Sigmoid colon (tissue), 4 donors: ENCODE measurements at regions not wholly inside any gene's neighbourhood (a gene's known extent, or its start where the extent isn't known, plus 50 kb on each side); places are given as distances from the start of the nearest gene placed in this dataset.

Source experiments
- EP300 ChIP-seq, 4 donors: sonication (generic); formaldehyde crosslinking; IDR thresholded peaks; one replicate each; pipeline ENCODE4 v1.6.1; 2017; ENCODE audit warnings: antibody characterized with exemption in 4 of 4
- POLR2A ChIP-seq, 2 donors: fragments of 450-650 bp; IDR thresholded peaks; one replicate each; pipeline ENCODE4 v1.6.1; 2016; ENCODE audit warnings: antibody characterized with exemption in 2 of 2, mild to moderate bottlenecking in 2 of 2, moderate library complexity in 2 of 2
- POLR2AphosphoS5 ChIP-seq, 4 donors: sonication (generic); formaldehyde crosslinking; IDR thresholded peaks; one replicate each; pipeline ENCODE4 v1.6.1; 2017; ENCODE audit warnings: antibody characterized with exemption in 4 of 4
- TF ChIP-seq, protein P1 (sequence below), 4 experiments: fragments of 450-650 bp in 3 of 4; fragments of 200-600 bp in 1 of 4; IDR thresholded peaks; one replicate each; pipeline ENCODE4 v1.5.1; 2016 to 2019; ENCODE audit warnings: antibody characterized with exemption in 4 of 4, mild to moderate bottlenecking in 3 of 4, moderate library complexity in 2 of 4

DNA sequence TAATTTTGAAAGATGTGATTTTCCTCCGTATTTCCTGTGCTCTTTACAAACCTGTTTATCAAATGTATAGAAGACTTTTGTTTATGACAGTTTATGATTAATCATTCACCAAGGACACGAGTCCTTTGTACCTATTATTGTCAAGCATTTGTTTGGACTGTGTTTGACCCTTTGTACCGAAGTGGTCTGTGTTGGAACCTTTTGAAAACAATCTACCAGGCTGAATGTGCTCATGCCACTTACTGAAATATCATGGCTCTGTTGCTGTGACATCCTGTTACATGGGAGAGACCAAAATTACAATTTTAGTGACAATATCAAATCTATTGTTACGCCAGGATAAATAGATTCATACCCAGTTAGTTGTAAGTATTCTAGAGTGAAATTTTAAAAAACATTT, 193.6 kb downstream of the IRS2 start:
- TF ChIP-seq POLR2A (IDR thresholded peaks at IDR 0.05) = no peak
- TF ChIP-seq, protein P1, sequence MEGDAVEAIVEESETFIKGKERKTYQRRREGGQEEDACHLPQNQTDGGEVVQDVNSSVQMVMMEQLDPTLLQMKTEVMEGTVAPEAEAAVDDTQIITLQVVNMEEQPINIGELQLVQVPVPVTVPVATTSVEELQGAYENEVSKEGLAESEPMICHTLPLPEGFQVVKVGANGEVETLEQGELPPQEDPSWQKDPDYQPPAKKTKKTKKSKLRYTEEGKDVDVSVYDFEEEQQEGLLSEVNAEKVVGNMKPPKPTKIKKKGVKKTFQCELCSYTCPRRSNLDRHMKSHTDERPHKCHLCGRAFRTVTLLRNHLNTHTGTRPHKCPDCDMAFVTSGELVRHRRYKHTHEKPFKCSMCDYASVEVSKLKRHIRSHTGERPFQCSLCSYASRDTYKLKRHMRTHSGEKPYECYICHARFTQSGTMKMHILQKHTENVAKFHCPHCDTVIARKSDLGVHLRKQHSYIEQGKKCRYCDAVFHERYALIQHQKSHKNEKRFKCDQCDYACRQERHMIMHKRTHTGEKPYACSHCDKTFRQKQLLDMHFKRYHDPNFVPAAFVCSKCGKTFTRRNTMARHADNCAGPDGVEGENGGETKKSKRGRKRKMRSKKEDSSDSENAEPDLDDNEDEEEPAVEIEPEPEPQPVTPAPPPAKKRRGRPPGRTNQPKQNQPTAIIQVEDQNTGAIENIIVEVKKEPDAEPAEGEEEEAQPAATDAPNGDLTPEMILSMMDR (IDR thresholded peaks at IDR 0.05) = no peak
- no peak for TF ChIP-seq EP300 (IDR thresholded peaks at IDR 0.05)
- TF ChIP-seq POLR2AphosphoS5 (IDR thresholded peaks at IDR 0.05) = no peak
